Loucy (cell line): ENCODE measurements at regions not wholly inside any gene's neighbourhood (a gene's known extent, or its start where the extent isn't known, plus 50 kb on each side); places are given as distances from the start of the nearest gene placed in this dataset.

Source experiments
- CTCF ChIP-seq: fragments of 200-600 bp; sonication (generic); conservative IDR thresholded peaks from 2 replicates; pipeline ENCODE4 v1.5.1; 2014; ENCODE audit warnings: mild to moderate bottlenecking, antibody characterized with exemption, low read length
- EZH2phosphoT487 ChIP-seq: fragments of 200-600 bp; IDR thresholded peaks from 2 replicates; pipeline ENCODE4 v1.6.1; 2018; ENCODE audit warnings: antibody characterized with exemption, mild to moderate bottlenecking, moderate library complexity, borderline replicate concordance

GRCh38 chr3:73292220-73292619 is 230.8 kb downstream of the EBLN2 start:
- no peak for TF ChIP-seq CTCF
- no peak for TF ChIP-seq EZH2phosphoT487
